K562 (cell line): ENCODE measurements at regions not wholly inside any gene's neighbourhood (a gene's known extent, or its start where the extent isn't known, plus 50 kb on each side); places are given as distances from the start of the nearest gene placed in this dataset.

Experiments
- ATAC-seq: fragments of 200-7000 bp; cut with Tn5 transposase; 3 replicates; pipeline ENCODE4 v1.9.1; 2020; ENCODE audit warnings: moderate library complexity
- BruUV-seq: library from RNA; stranded (reverse); fragments of 400-500 nt; replicated peaks from 2 replicates; lab custom pipeline; 2021; lab: Mats Ljungman, UMichigan
- CTCF ChIA-PET: fragments of 300-600 bp; formaldehyde crosslinking; extraction: SDS; loops from one replicate; lab custom pipeline; 2021; ENCODE audit warnings: low intra/inter-chr PET ratio; lab: Yijun Ruan, JAX
- POLR2A ChIA-PET: fragments of 300-600, 350-650 bp; sonication (Branson Sonifier 250); formaldehyde crosslinking; extraction: SDS; loops from one replicate; lab custom pipeline; 2021; ENCODE audit warnings: antibody characterized with exemption, inconsistent platforms; lab: Yijun Ruan, JAX
- DNase-seq, 4 experiments: peaks; one replicate each; pipeline versions ENCODE4 v3.0.0 to v3.0.0-alpha.2; 2011 to 2018; ENCODE audit warnings: low spot score in 3 of 4, mixed read lengths in 3 of 4; ENCODE audit errors: extremely low read depth in 1 of 4
- FAIRE-seq: peaks from 2 replicates; lab custom pipeline; 2011; peaks lifted over from hg19 to GRCh38; lab: Jason Lieb, UNC
- H2AFZ ChIP-seq: 2 replicates; pipeline ENCODE4 v1.6.0; 2011; ENCODE audit warnings: low read depth, low read length, control low read depth, inconsistent platforms
- H3K27ac ChIP-seq: fragments of 200-600 bp; 3 replicates; pipeline ENCODE4 v1.8.0; 2011; ENCODE audit warnings: low read depth, mild to moderate bottlenecking, control low read depth, inconsistent platforms, low read length, moderate library complexity, mixed read lengths; ENCODE audit errors: extremely low read depth
- H3K27me3 ChIP-seq, 2 experiments: fragments of 300-600 bp in 1 of 2; 2 replicates in 1 of 2; 3 replicates in 1 of 2; pipeline versions ENCODE4 v1.6.0 to v1.8.0; 2011; ENCODE audit warnings: inconsistent platforms in 2 of 2, low read length in 2 of 2, mild to moderate bottlenecking in 1 of 2, mixed read lengths in 1 of 2, moderate library complexity in 1 of 2; ENCODE audit not compliant: control insufficient read depth in 2 of 2, insufficient read depth in 2 of 2
- H3K36me3 ChIP-seq: fragments of 300-600 bp; 3 replicates; pipeline ENCODE4 v1.8.0; 2011; ENCODE audit warnings: mild to moderate bottlenecking, low read length, inconsistent platforms; ENCODE audit not compliant: control insufficient read depth, insufficient read depth
- H3K4me1 ChIP-seq, 2 experiments: fragments of 200-600 bp in 1 of 2; replicated peaks in 1 of 2; 2 replicates in 1 of 2; 3 replicates in 1 of 2; pipeline versions ENCODE4 v1.5.1 to v1.8.0; 2011; ENCODE audit warnings: inconsistent platforms in 2 of 2, low read length in 2 of 2, mild to moderate bottlenecking in 1 of 2, mixed read lengths in 1 of 2, moderate library complexity in 1 of 2; ENCODE audit not compliant: control insufficient read depth in 2 of 2, insufficient read depth in 2 of 2
- H3K4me2 ChIP-seq: 2 replicates; pipeline ENCODE4 v1.6.1; 2011; ENCODE audit warnings: low read length, control low read depth, inconsistent platforms, mixed read lengths; ENCODE audit not compliant: insufficient read depth
- H3K4me3 ChIP-seq: fragments of 200-600 bp; sonication (generic), shearing (Covaris generic); 2 replicates; pipeline ENCODE4 v1.5.1; 2016; ENCODE audit warnings: control low read depth, inconsistent platforms
- H3K79me2 ChIP-seq: fragments of 200-600 bp; 3 replicates; pipeline ENCODE4 v1.8.0; 2011; ENCODE audit warnings: low read length, inconsistent platforms; ENCODE audit not compliant: control insufficient read depth, insufficient read depth
- H3K9ac ChIP-seq, 2 experiments: 2 replicates each; pipeline versions ENCODE4 v1.6.0 to v1.6.1; 2011; ENCODE audit warnings: low read depth in 2 of 2, low read length in 2 of 2, control low read depth in 1 of 2, inconsistent platforms in 1 of 2, mild to moderate bottlenecking in 1 of 2, mixed read lengths in 1 of 2; ENCODE audit not compliant: insufficient read depth in 1 of 2
- H3K9me1 ChIP-seq: one replicate; pipeline ENCODE4 v1.6.0; 2011; ENCODE audit warnings: inconsistent platforms, mild to moderate bottlenecking, low read length, moderate library complexity; ENCODE audit not compliant: control insufficient read depth, insufficient read depth
- H3K9me3 ChIP-seq: replicated peaks from 2 replicates; pipeline ENCODE4 v1.5.1; 2011; ENCODE audit warnings: low read depth, low read length, inconsistent platforms; ENCODE audit not compliant: control insufficient read depth, insufficient read depth
- H4K20me1 ChIP-seq: replicated peaks from 2 replicates; pipeline ENCODE4 v1.6.1; 2011; ENCODE audit warnings: low read length, inconsistent platforms, mixed read lengths; ENCODE audit not compliant: control insufficient read depth, insufficient read depth
- CTCF ChIP-seq, 3 experiments: IDR thresholded peaks in 2 of 3; conservative IDR thresholded peaks in 1 of 3; 2 replicates each; pipeline ENCODE4 v1.5.1; 2011 to 2012; ENCODE audit warnings: low read length in 3 of 3, mild to moderate bottlenecking in 3 of 3, control low read depth in 2 of 3, improper control_type of control experiment in 1 of 3, inconsistent platforms in 1 of 3, low read depth in 1 of 3, mixed read lengths in 1 of 3, moderate library complexity in 1 of 3; ENCODE audit not compliant: insufficient read depth in 2 of 3
- ETV6 ChIP-seq, 3 experiments: fragments of 150-350 bp in 1 of 3; sonication (generic) in 1 of 3; formaldehyde crosslinking in 1 of 3; IDR thresholded peaks; 2 replicates each; pipeline versions ENCODE4 v1.6.1 to v1.8.0; 2014 to 2022; ENCODE audit warnings: borderline replicate concordance in 2 of 3, low read depth in 2 of 3, antibody characterized with exemption in 1 of 3, low read length in 1 of 3, mild to moderate bottlenecking in 1 of 3, missing genetic modification reagents in 1 of 3
- KAT2B ChIP-seq: IDR thresholded peaks from one replicate; pipeline ENCODE4 v1.6.1; 2012; ENCODE audit warnings: low read depth, mild to moderate bottlenecking, control low read depth, inconsistent platforms, low read length, moderate library complexity
- WGBS: fragments of 100-300 bp; shearing (Covaris generic); methylation state at CpG from one replicate; pipeline ENCODE4 v1.1.6; 2016; ENCODE audit warnings: low coverage, mixed read lengths; ENCODE audit not compliant: insufficient coverage; ENCODE audit errors: missing lambda C conversion rate; 5-methylcytosine and 5-hydroxymethylcytosine counted together
- in situ Hi-C: fragments of 300-500 bp; cut with MboI; formaldehyde crosslinking; loops from 4 replicates; pipeline ENCODE4 v1.15.0; 2018; ENCODE audit warnings: inconsistent platforms, mixed read lengths
- intact Hi-C: fragments of 100-400 bp; cut with micrococcal nuclease; formaldehyde crosslinking; loops from 2 replicates; pipeline ENCODE4 v1.14.2; 2022

GRCh38 chr11:69241075-69241740 is 52.7 kb upstream of the MYEOV start:
- H3K9me1 ChIP-seq, result no peaks in the 10 kb centered on the region
- intact Hi-C loops, result no loop called here
- no peak overlapping the region for H2AFZ ChIP-seq
- 13% methylated on average over 6 of the region's 6 CpGs for WGBS
- POLR2A ChIA-PET, result no interaction called here
- H3K79me2 ChIP-seq, result no peaks in the 10 kb centered on the region
- H3K27ac ChIP-seq, result no peak overlapping the region
- DNase-seq, result no peak
- H4K20me1 ChIP-seq, result no peaks in the 10 kb centered on the region
- no peak overlapping the region for H3K4me3 ChIP-seq
- H3K27me3 ChIP-seq, result peaks cover 11 to 19% of the 10 kb centered on the region in 2 experiments; a peak in 4 of 5 replicates
- BruUV-seq, result no TSS peak
- CTCF ChIA-PET, result no interaction called here
- no peak overlapping the region for H3K4me2 ChIP-seq
- FAIRE-seq, result no peak
- H3K36me3 ChIP-seq, result no peaks in the 10 kb centered on the region
- no peak for ATAC-seq
- in situ Hi-C loops, result no loop called here
- H3K9ac ChIP-seq, result no peak overlapping the region
- H3K9me3 ChIP-seq, result no peaks in the 10 kb centered on the region
- TF ChIP-seq KAT2B (no peak), ETV6 (IDR thresholded peaks at IDR 0.05; ENCODE audit: borderline replicate concordance in 1 of 2, low read depth in 2 of 2, low read length in 1 of 2) (no peak), ETV6 (CRISPR knock-in tag; IDR thresholded peaks at IDR 0.05; ENCODE audit: borderline replicate concordance) (no peak), CTCF (IDR thresholded peaks at IDR 0.05 in 2 of 3, conservative IDR thresholded peaks at IDR 0.05 in 1 of 3; ENCODE audit: insufficient read depth in 2 of 3, low read depth in 1 of 3, low read length in 3 of 3) (0 out of 6 replicates have a peak, but pooled peaks of 1 of the 3 experiments have one; percentile 7)
- H3K4me1 ChIP-seq, result no peaks in the 10 kb centered on the region
